Right atrium auricular region (tissue), 2 donors: ENCODE measurements at regions not wholly inside any gene's neighbourhood (a gene's known extent, or its start where the extent isn't known, plus 50 kb on each side); places are given as distances from the start of the nearest gene placed in this dataset.

Source experiments
- DNase-seq: peaks from one replicate; pipeline ENCODE4 v3.0.0-alpha.2; 2019; ENCODE audit warnings: low spot score
- H3K27ac ChIP-seq, 2 donors: fragments of 200-600 bp; sonication (generic); 1 replicate in 1 of 2; 2 replicates in 1 of 2; pipeline ENCODE4 v1.5.1; 2016 to 2019
- H3K27me3 ChIP-seq, 2 donors: fragments of 200-600 bp; sonication (generic); one replicate each; pipeline versions ENCODE4 v1.5.1 to v1.6.0; 2017 to 2019
- H3K36me3 ChIP-seq: fragments of 200-600 bp; sonication (generic); one replicate; pipeline ENCODE4 v1.5.1; 2016
- H3K4me1 ChIP-seq, 2 donors: fragments of 200-600 bp; sonication (generic); one replicate each; pipeline versions ENCODE4 v1.5.1 to v1.6.0; 2017 to 2019
- H3K4me3 ChIP-seq, 2 donors: fragments of 200-600 bp; sonication (generic); 1 replicate in 1 of 2; 2 replicates in 1 of 2; pipeline ENCODE4 v1.5.1; 2017 to 2019; ENCODE audit warnings: mild to moderate bottlenecking in 1 of 2, moderate library complexity in 1 of 2
- H3K9me3 ChIP-seq, 2 donors: fragments of 200-600 bp; sonication (generic); one replicate each; pipeline ENCODE4 v1.5.1; 2019
- TF ChIP-seq, protein P1 (sequence below), 2 donors: fragments of 200-600 bp; sonication (generic); IDR thresholded peaks; one replicate each; pipeline ENCODE4 v1.5.1; 2019; ENCODE audit warnings: antibody characterized with exemption in 2 of 2

DNA sequence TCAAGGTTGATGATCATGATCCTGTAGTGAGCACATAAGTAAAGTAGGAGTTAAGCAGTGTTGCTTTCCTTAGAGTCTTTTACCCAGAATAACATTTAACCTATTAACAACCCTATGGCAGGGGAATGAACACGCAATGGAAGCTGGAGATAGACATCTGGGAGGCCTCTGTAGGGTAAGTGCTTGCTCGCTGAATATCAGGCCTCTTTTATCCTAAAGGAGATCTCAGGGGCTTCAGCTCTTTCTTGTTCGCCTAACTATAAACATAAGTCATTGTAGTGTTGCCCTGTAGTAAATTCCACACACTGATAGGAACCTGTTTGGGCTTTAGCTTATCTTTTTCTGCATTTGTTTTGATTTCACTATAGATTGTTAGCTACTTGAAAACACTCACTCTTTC is 174.4 kb upstream of the TCF4 start:
- no peaks in the 10 kb centered on the region for H3K36me3 ChIP-seq
- no peaks in the 10 kb centered on the region for H3K4me1 ChIP-seq
- DNase-seq = no peak
- TF ChIP-seq, protein P1, sequence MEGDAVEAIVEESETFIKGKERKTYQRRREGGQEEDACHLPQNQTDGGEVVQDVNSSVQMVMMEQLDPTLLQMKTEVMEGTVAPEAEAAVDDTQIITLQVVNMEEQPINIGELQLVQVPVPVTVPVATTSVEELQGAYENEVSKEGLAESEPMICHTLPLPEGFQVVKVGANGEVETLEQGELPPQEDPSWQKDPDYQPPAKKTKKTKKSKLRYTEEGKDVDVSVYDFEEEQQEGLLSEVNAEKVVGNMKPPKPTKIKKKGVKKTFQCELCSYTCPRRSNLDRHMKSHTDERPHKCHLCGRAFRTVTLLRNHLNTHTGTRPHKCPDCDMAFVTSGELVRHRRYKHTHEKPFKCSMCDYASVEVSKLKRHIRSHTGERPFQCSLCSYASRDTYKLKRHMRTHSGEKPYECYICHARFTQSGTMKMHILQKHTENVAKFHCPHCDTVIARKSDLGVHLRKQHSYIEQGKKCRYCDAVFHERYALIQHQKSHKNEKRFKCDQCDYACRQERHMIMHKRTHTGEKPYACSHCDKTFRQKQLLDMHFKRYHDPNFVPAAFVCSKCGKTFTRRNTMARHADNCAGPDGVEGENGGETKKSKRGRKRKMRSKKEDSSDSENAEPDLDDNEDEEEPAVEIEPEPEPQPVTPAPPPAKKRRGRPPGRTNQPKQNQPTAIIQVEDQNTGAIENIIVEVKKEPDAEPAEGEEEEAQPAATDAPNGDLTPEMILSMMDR (IDR thresholded peaks at IDR 0.05) = no peak
- no peak overlapping the region for H3K27ac ChIP-seq
- no peaks in the 10 kb centered on the region for H3K27me3 ChIP-seq
- no peaks in the 10 kb centered on the region for H3K9me3 ChIP-seq
- H3K4me3 ChIP-seq = no peak overlapping the region

DNA sequence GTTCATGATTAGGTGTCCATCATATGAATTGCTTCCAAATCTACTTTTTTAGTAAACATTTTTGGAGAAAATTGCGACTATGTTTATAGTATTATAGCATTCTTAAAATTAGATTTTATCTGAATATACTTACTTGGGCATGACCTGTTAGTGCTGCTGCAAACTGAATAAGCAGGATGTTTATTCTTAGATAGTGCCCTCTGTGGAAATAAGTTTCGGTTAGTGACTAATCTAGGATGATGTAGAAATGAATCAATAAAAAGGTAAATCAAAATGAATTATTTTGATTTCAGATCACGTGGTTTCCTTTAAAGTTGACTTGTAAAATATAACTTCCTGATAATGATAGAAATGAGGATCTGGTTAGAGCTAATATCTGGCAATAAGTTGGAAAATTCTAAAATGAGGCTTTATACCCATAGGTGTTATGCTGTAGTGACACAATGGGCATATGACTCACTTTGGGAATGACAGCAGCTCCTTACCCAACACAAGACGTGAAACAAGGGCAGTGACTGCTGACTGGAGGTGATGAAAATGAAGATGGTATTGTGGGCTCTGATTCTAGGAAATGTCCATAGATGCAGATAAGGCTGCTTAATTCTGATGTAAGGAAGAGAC is 165.8 kb upstream of the TCF4 start:
- no peaks in the 10 kb centered on the region for H3K27me3 ChIP-seq
- no peak for DNase-seq
- H3K4me1 ChIP-seq = no peaks in the 10 kb centered on the region
- H3K36me3 ChIP-seq = no peaks in the 10 kb centered on the region
- no peak overlapping the region for H3K27ac ChIP-seq
- H3K4me3 ChIP-seq = no peak overlapping the region
- H3K9me3 ChIP-seq = no peaks in the 10 kb centered on the region
- TF ChIP-seq, protein P1 (IDR thresholded peaks at IDR 0.05) = no peak

DNA sequence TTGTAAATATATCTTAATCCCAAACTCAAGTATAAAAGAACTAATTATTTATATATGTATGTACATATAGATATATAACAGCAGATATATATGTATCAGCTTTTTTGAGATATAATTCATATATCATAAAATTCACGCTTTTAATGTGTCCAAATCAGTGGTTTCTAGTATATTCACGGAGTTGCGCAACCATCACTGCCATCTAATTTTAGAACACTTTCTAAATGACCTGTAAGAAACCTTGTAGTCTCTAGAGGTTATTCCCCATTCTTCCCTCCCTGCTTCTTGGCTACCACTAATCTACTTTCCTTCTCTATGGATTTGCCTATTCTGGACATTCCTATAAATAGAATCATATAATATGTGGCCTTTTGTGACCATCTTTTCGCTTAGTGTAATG is 163.5 kb upstream of the TCF4 start:
- TF ChIP-seq, protein P1 (IDR thresholded peaks at IDR 0.05) = no peak
- Histone ChIP-seq H3K36me3 (no peaks in the 10 kb centered on the region), H3K9me3 (no peaks in the 10 kb centered on the region), H3K4me1 (no peaks in the 10 kb centered on the region), H3K27me3 (no peaks in the 10 kb centered on the region), H3K27ac (no peak overlapping the region), H3K4me3 (no peak overlapping the region)
- no peak for DNase-seq

DNA sequence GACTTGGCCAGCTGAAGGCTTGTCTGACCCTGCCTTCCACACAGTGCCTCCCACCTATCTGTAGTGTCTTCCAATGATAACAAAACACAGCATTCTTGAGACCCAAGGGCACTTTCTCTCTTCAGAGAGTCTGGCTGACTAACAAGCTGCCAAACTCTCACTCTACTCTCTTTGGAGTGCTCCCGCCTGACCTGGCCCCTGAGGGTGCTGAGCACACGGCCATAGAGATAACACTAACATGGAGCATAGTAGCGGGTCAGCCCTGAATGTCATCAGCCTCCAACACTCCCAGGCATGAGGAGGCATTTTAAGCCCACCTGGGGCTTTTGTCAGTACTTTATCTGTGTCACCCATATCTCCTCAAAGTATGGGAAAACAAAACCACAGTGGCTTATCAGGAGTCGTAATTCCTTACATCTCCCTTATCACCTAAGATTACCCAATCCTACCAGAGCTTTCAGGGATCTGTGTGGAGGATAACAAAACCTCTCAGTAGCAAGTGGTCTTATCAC is 160.3 kb upstream of the TCF4 start:
- Histone ChIP-seq H3K4me1 (no peaks in the 10 kb centered on the region), H3K9me3 (no peaks in the 10 kb centered on the region), H3K4me3 (no peak overlapping the region), H3K36me3 (no peaks in the 10 kb centered on the region), H3K27ac (no peak overlapping the region), H3K27me3 (no peaks in the 10 kb centered on the region)
- no peak for DNase-seq
- TF ChIP-seq, protein P1 (IDR thresholded peaks at IDR 0.05) = no peak

DNA sequence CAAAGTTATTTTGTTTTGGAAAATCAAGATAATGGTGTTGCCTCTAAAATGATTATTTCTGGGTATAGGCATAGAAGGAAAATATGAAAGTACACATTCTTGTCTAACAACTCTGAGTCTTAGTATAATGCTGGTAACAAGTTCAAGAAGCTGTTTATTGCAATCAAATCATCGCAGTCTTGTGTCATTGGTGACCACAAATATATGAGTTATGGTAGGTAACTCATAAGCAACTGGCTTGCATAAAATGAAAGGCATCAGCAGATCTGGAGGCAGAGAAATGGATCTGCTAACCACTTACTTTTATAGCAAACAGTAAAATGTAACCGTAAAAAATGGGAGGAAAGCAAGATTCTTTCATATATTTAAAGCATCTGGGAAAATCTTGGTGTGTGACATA is 156.2 kb upstream of the TCF4 start:
- H3K9me3 ChIP-seq = no peaks in the 10 kb centered on the region
- no peak for DNase-seq
- H3K36me3 ChIP-seq = no peaks in the 10 kb centered on the region
- no peak overlapping the region for H3K27ac ChIP-seq
- TF ChIP-seq, protein P1 (IDR thresholded peaks at IDR 0.05) = no peak
- H3K27me3 ChIP-seq = no peaks in the 10 kb centered on the region
- H3K4me1 ChIP-seq = no peaks in the 10 kb centered on the region
- H3K4me3 ChIP-seq = no peak overlapping the region

DNA sequence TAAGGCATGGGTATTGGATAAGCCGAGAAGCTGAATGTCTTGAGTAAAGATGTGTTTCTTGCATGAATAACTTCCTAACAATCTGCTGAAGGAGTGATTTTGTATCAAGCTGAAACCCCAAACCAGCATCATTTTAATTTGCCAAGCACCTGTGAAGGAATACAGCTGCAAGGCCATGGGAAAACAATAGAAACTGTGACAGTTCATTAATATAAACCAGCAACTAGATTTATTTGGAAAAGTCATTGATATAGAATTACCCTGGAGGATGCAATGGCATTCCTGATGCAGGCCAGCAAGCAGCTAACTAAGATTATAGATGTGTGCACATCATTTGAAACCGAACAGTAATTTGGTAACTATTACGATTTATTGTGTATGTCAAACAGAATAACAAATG is 155.7 kb upstream of the TCF4 start:
- no peak overlapping the region for H3K27ac ChIP-seq
- no peaks in the 10 kb centered on the region for H3K4me1 ChIP-seq
- no peaks in the 10 kb centered on the region for H3K36me3 ChIP-seq
- no peaks in the 10 kb centered on the region for H3K27me3 ChIP-seq
- TF ChIP-seq, protein P1 (IDR thresholded peaks at IDR 0.05) = no peak
- no peak for DNase-seq
- H3K4me3 ChIP-seq = no peak overlapping the region
- no peaks in the 10 kb centered on the region for H3K9me3 ChIP-seq
